ENCODE measurements at regions not wholly inside any gene's neighbourhood (a gene's known extent, or its start where the extent isn't known, plus 50 kb on each side); places are given as distances from the start of the nearest gene placed in this dataset.

GRCh38 chr6:144341831-144342527 lies 56.8 kb downstream of the UTRN start:
- H3K36me3 ChIP-seq (ENCODE audit: insufficient read depth, low read length): no peaks in the 10 kb centered on the region
- TF ChIP-seq, protein P1, sequence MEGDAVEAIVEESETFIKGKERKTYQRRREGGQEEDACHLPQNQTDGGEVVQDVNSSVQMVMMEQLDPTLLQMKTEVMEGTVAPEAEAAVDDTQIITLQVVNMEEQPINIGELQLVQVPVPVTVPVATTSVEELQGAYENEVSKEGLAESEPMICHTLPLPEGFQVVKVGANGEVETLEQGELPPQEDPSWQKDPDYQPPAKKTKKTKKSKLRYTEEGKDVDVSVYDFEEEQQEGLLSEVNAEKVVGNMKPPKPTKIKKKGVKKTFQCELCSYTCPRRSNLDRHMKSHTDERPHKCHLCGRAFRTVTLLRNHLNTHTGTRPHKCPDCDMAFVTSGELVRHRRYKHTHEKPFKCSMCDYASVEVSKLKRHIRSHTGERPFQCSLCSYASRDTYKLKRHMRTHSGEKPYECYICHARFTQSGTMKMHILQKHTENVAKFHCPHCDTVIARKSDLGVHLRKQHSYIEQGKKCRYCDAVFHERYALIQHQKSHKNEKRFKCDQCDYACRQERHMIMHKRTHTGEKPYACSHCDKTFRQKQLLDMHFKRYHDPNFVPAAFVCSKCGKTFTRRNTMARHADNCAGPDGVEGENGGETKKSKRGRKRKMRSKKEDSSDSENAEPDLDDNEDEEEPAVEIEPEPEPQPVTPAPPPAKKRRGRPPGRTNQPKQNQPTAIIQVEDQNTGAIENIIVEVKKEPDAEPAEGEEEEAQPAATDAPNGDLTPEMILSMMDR (IDR thresholded peaks at IDR 0.05; ENCODE audit: extremely low read depth, low read depth, low read length): no peak
- no peak overlapping the region for H3K27ac ChIP-seq (ENCODE audit: low read depth, low read length)
- H3K79me2 ChIP-seq (ENCODE audit: insufficient read depth, low read length): peaks cover 86% of the 10 kb centered on the region
- no peaks in the 10 kb centered on the region for H3K27me3 ChIP-seq (ENCODE audit: insufficient read depth, low read length)
- H2AFZ ChIP-seq (ENCODE audit: low read length): no peak overlapping the region
- DNase-seq (ENCODE audit: insufficient read length, low spot score, missing footprints): no peak
- H3K4me3 ChIP-seq (ENCODE audit: insufficient read depth, low read length): no peak overlapping the region
- no peak overlapping the region for H3K4me2 ChIP-seq (ENCODE audit: insufficient read depth, low read length)
- peaks cover 3% of the 10 kb centered on the region for H4K20me1 ChIP-seq (ENCODE audit: insufficient read depth, low read length)
- H3K9me3 ChIP-seq (ENCODE audit: low read depth, low read length): no peaks in the 10 kb centered on the region
- H3K4me1 ChIP-seq (ENCODE audit: insufficient read depth, low read length): peaks cover 17% of the 10 kb centered on the region

- Histone ChIP-seq H2AFZ (ENCODE audit: low read length) (no peak overlapping the region), H3K79me2 (ENCODE audit: insufficient read depth, low read length) (peaks cover 87% of the 10 kb centered on the region), H3K4me3 (ENCODE audit: insufficient read depth, low read length) (no peak overlapping the region), H3K27me3 (ENCODE audit: insufficient read depth, low read length) (no peaks in the 10 kb centered on the region), H3K4me1 (ENCODE audit: insufficient read depth, low read length) (peaks cover 20% of the 10 kb centered on the region), H3K4me2 (ENCODE audit: insufficient read depth, low read length) (peak overlapping the region; percentile 20), H3K9me3 (ENCODE audit: low read depth, low read length) (no peaks in the 10 kb centered on the region), H4K20me1 (ENCODE audit: insufficient read depth, low read length) (peaks cover 5% of the 10 kb centered on the region), H3K27ac (ENCODE audit: low read depth, low read length) (peak overlapping the region; percentile 30), H3K36me3 (ENCODE audit: insufficient read depth, low read length) (no peaks in the 10 kb centered on the region)
- TF ChIP-seq, protein P1 (IDR thresholded peaks at IDR 0.05; ENCODE audit: extremely low read depth, low read depth, low read length): no peak
- DNase-seq (ENCODE audit: insufficient read length, low spot score, missing footprints): no peak
These were observed 58.7 kb downstream of the UTRN start for GRCh38 chr6:144343701-144344428.

GRCh38 chr6:144344646-144345045 lies 59.5 kb downstream of the UTRN start:
- H4K20me1 ChIP-seq (ENCODE audit: insufficient read depth, low read length): peaks cover 5% of the 10 kb centered on the region
- H3K36me3 ChIP-seq (ENCODE audit: insufficient read depth, low read length): no peaks in the 10 kb centered on the region
- H3K27me3 ChIP-seq (ENCODE audit: insufficient read depth, low read length): no peaks in the 10 kb centered on the region
- H2AFZ ChIP-seq (ENCODE audit: low read length): no peak overlapping the region
- H3K4me2 ChIP-seq (ENCODE audit: insufficient read depth, low read length): no peak overlapping the region
- H3K79me2 ChIP-seq (ENCODE audit: insufficient read depth, low read length): peaks cover 86% of the 10 kb centered on the region
- H3K4me3 ChIP-seq (ENCODE audit: insufficient read depth, low read length): no peak overlapping the region
- TF ChIP-seq, protein P1 (IDR thresholded peaks at IDR 0.05; ENCODE audit: extremely low read depth, low read depth, low read length): no peak
- no peaks in the 10 kb centered on the region for H3K9me3 ChIP-seq (ENCODE audit: low read depth, low read length)
- H3K4me1 ChIP-seq (ENCODE audit: insufficient read depth, low read length): peaks cover 25% of the 10 kb centered on the region
- H3K27ac ChIP-seq (ENCODE audit: low read depth, low read length): no peak overlapping the region
- no peak for DNase-seq (ENCODE audit: insufficient read length, low spot score, missing footprints)

DNA sequence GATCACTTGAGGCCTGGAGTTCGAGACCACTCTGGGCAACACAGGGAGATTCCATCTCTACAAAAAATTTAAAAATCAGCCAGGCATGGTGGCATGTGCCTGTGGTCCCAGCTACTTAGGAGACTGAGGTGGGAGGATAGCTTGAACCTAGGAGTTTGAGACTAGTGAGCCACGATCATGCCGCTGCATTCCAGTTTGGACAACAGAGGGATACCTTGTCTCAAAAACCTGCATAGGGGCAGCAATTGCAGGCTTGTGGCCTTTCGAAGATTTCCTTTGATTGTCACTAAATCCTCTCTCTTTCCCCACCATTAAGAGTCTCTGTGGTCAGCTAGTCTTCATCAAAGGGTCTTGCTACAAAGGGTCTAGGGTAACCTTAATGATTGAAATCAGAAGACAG lies 60.3 kb downstream of the UTRN start:
- H3K9me3 ChIP-seq (ENCODE audit: low read depth, low read length): no peaks in the 10 kb centered on the region
- TF ChIP-seq, protein P1 (IDR thresholded peaks at IDR 0.05; ENCODE audit: extremely low read depth, low read depth, low read length): no peak
- H3K27ac ChIP-seq (ENCODE audit: low read depth, low read length): no peak overlapping the region
- H3K27me3 ChIP-seq (ENCODE audit: insufficient read depth, low read length): no peaks in the 10 kb centered on the region
- H2AFZ ChIP-seq (ENCODE audit: low read length): no peak overlapping the region
- H3K4me2 ChIP-seq (ENCODE audit: insufficient read depth, low read length): no peak overlapping the region
- peaks cover 5% of the 10 kb centered on the region for H4K20me1 ChIP-seq (ENCODE audit: insufficient read depth, low read length)
- no peak overlapping the region for H3K4me3 ChIP-seq (ENCODE audit: insufficient read depth, low read length)
- H3K79me2 ChIP-seq (ENCODE audit: insufficient read depth, low read length): peaks cover 85% of the 10 kb centered on the region
- no peaks in the 10 kb centered on the region for H3K36me3 ChIP-seq (ENCODE audit: insufficient read depth, low read length)
- H3K4me1 ChIP-seq (ENCODE audit: insufficient read depth, low read length): peaks cover 33% of the 10 kb centered on the region
- no peak for DNase-seq (ENCODE audit: insufficient read length, low spot score, missing footprints)

Data from osteoblast (primary cell).